ENCODE measurements at regions not wholly inside any gene's neighbourhood (a gene's known extent, or its start where the extent isn't known, plus 50 kb on each side); places are given as distances from the start of the nearest gene placed in this dataset.
A peak's percentile ranks its signal among the peaks of the same experiment; 100 is the strongest.

DNA sequence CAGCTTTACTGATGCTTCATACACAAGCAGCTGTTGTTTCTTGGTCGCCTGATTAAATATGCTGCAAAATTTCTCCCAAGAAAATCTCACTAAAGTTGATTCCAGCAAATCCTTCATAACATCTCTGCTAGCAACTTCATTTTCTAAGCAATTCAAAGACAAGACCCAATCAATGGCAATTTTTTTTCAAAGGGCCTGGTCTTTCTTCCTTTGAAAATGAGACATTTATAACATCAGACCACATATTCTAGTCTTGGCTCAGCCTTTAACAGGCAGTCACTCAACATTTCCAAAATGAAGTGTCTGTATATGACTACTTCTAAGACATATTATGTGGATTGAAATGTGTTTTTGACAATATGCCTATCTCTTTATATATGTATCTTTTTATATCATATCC lies 702.6 kb downstream of the KCNA4 start:
- in situ Hi-C loops (cut with MboI), result no loop called here
- H3K79me2 ChIP-seq (ENCODE audit: insufficient read depth), result no peaks in the 10 kb centered on the region

GRCh38 chr11:29312812-29313211 lies 704.0 kb downstream of the KCNA4 start:
- in situ Hi-C loops (cut with MboI), result no loop called here
- no peaks in the 10 kb centered on the region for H3K9me3 ChIP-seq (ENCODE audit: low read depth)
- H3K9ac ChIP-seq, result no peak overlapping the region
- no peak overlapping the region for H2AFZ ChIP-seq
- peaks cover 19% of the 10 kb centered on the region; the same call in 1 of the 2 replicates for H3F3A ChIP-seq (ENCODE audit: insufficient read depth)
- no peak overlapping the region for H3K4me2 ChIP-seq (ENCODE audit: unreplicated experiment)
- H4K20me1 ChIP-seq (ENCODE audit: insufficient read depth), result no peaks in the 10 kb centered on the region
- H3K4me1 ChIP-seq (ENCODE audit: insufficient read depth), result peaks cover 43% of the 10 kb centered on the region
- no peaks in the 10 kb centered on the region for H3K27me3 ChIP-seq (replicated peaks; ENCODE audit: insufficient read depth)
- H3K4me3 ChIP-seq, result no peak overlapping the region
- no peaks in the 10 kb centered on the region for H3K36me3 ChIP-seq (ENCODE audit: low read depth)
- DNase-seq, result peak; percentile 53
- H3K79me2 ChIP-seq (ENCODE audit: insufficient read depth), result no peaks in the 10 kb centered on the region
- TF ChIP-seq EZH2phosphoT487 (IDR thresholded peaks at IDR 0.05; ENCODE audit: insufficient read depth, low read depth) (no peak), EZH2 (IDR thresholded peaks at IDR 0.05; ENCODE audit: insufficient read depth, poor library complexity, severe bottlenecking) (no peak)
- no peak overlapping the region for H3K27ac ChIP-seq
- no peaks in the 10 kb centered on the region for H3K9me2 ChIP-seq (ENCODE audit: insufficient read depth)

More for the DNA sequence above, 702.6 kb downstream of the KCNA4 start:
- WGBS, 2 experiments (ENCODE audit: low coverage in 1 of 2, low lambda C conversion rate in 2 of 2, missing lambda C conversion rate in 2 of 2), result 50 to 63% methylated on average over 1 of the region's 1 CpG
- no peaks in the 10 kb centered on the region for H4K20me1 ChIP-seq (ENCODE audit: insufficient read depth)
- H3K36me3 ChIP-seq (ENCODE audit: low read depth), result no peaks in the 10 kb centered on the region
- DNase-seq, result no peak
- H3K9ac ChIP-seq, result no peak overlapping the region
- H3K4me1 ChIP-seq (ENCODE audit: insufficient read depth), result peaks cover 53% of the 10 kb centered on the region
- no peaks in the 10 kb centered on the region for H3K27me3 ChIP-seq (replicated peaks; ENCODE audit: insufficient read depth)
- H3K9me2 ChIP-seq (ENCODE audit: insufficient read depth), result no peaks in the 10 kb centered on the region
- H3K27ac ChIP-seq, result no peak overlapping the region
- no peak overlapping the region for H2AFZ ChIP-seq
- no peak overlapping the region for H3K4me2 ChIP-seq (ENCODE audit: unreplicated experiment)
- H3K4me3 ChIP-seq, result no peak overlapping the region
- TF ChIP-seq EZH2 (IDR thresholded peaks at IDR 0.05; ENCODE audit: insufficient read depth, poor library complexity, severe bottlenecking) (no peak), EZH2phosphoT487 (IDR thresholded peaks at IDR 0.05; ENCODE audit: insufficient read depth, low read depth) (no peak)
- H3K9me3 ChIP-seq (ENCODE audit: low read depth), result no peaks in the 10 kb centered on the region
- peaks cover 33% of the 10 kb centered on the region for H3F3A ChIP-seq (ENCODE audit: insufficient read depth)

GRCh38 chr11:29310725-29311342 lies 706.0 kb downstream of the KCNA4 start:
- no peaks in the 10 kb centered on the region for H3K36me3 ChIP-seq (ENCODE audit: low read depth)

GRCh38 chr11:29309992-29310391 lies 706.8 kb downstream of the KCNA4 start:
- Histone ChIP-seq H3K27ac (peak overlapping the region; percentile 53), H3K36me3 (ENCODE audit: low read depth) (no peaks in the 10 kb centered on the region), H2AFZ (no peak overlapping the region), H3K9me3 (ENCODE audit: low read depth) (no peaks in the 10 kb centered on the region), H3F3A (ENCODE audit: insufficient read depth) (peaks cover 14% of the 10 kb centered on the region; the same call in 1 of the 2 replicates), H3K4me2 (ENCODE audit: unreplicated experiment) (peak overlapping the region; percentile 61), H3K9ac (no peak overlapping the region), H4K20me1 (ENCODE audit: insufficient read depth) (no peaks in the 10 kb centered on the region), H3K4me1 (ENCODE audit: insufficient read depth) (peaks cover 53% of the 10 kb centered on the region), H3K4me3 (no peak overlapping the region), H3K27me3 (replicated peaks; ENCODE audit: insufficient read depth) (no peaks in the 10 kb centered on the region), H3K9me2 (ENCODE audit: insufficient read depth) (no peaks in the 10 kb centered on the region), H3K79me2 (ENCODE audit: insufficient read depth) (no peaks in the 10 kb centered on the region)
- in situ Hi-C loops (cut with MboI), result no loop called here
- TF ChIP-seq EZH2 (IDR thresholded peaks at IDR 0.05; ENCODE audit: insufficient read depth, poor library complexity, severe bottlenecking), result no peak
- TF ChIP-seq EZH2phosphoT487 (IDR thresholded peaks at IDR 0.05; ENCODE audit: insufficient read depth, low read depth), result no peak
- DNase-seq, result peak; percentile 79
- WGBS, 2 experiments (ENCODE audit: low coverage in 1 of 2, low lambda C conversion rate in 2 of 2, missing lambda C conversion rate in 2 of 2), result 8 to 9% methylated on average over 1 of the region's 1 CpG

More at GRCh38 chr11:29310725-29311342, 706.0 kb downstream of the KCNA4 start:
- H3K4me2 ChIP-seq (ENCODE audit: unreplicated experiment), result peak overlapping the region; percentile 61
- in situ Hi-C loops (cut with MboI), result no loop called here
- peak; percentile 35 for DNase-seq
- H3K9ac ChIP-seq, result no peak overlapping the region
- H3K4me1 ChIP-seq (ENCODE audit: insufficient read depth), result peaks cover 47% of the 10 kb centered on the region
- peak overlapping the region; percentile 17; the same call in 1 of the 2 replicates for H2AFZ ChIP-seq
- H3K4me3 ChIP-seq, result no peak overlapping the region
- no peaks in the 10 kb centered on the region for H4K20me1 ChIP-seq (ENCODE audit: insufficient read depth)
- H3K27ac ChIP-seq, result peak overlapping the region; percentile 53
- 34 to 43% methylated on average over 3 of the region's 3 CpGs for WGBS, 2 experiments (ENCODE audit: low coverage in 1 of 2, low lambda C conversion rate in 2 of 2, missing lambda C conversion rate in 2 of 2)
- no peak for TF ChIP-seq EZH2phosphoT487 (IDR thresholded peaks at IDR 0.05; ENCODE audit: insufficient read depth, low read depth)
- no peak for TF ChIP-seq EZH2 (IDR thresholded peaks at IDR 0.05; ENCODE audit: insufficient read depth, poor library complexity, severe bottlenecking)
- no peaks in the 10 kb centered on the region for H3K9me3 ChIP-seq (ENCODE audit: low read depth)
- H3K27me3 ChIP-seq (replicated peaks; ENCODE audit: insufficient read depth), result no peaks in the 10 kb centered on the region
- H3K9me2 ChIP-seq (ENCODE audit: insufficient read depth), result no peaks in the 10 kb centered on the region
- peaks cover 14% of the 10 kb centered on the region; the same call in 1 of the 2 replicates for H3F3A ChIP-seq (ENCODE audit: insufficient read depth)
- H3K79me2 ChIP-seq (ENCODE audit: insufficient read depth), result no peaks in the 10 kb centered on the region
